Astrocyte of the spinal cord (primary cell): ENCODE measurements at regions not wholly inside any gene's neighbourhood (a gene's known extent, or its start where the extent isn't known, plus 50 kb on each side); places are given as distances from the start of the nearest gene placed in this dataset.

Source experiments
- DNase-seq: peaks from one replicate; pipeline ENCODE4 v3.0.0; 2011; ENCODE audit warnings: low read depth, low spot score
- H3K4me3 ChIP-seq: 2 replicates; pipeline ENCODE4 v1.5.1; 2011; ENCODE audit warnings: low read depth, mild to moderate bottlenecking, low read length, moderate library complexity
- in situ Hi-C: cut with HindIII; loops from 2 replicates; pipeline ENCODE4 v1.10.0; 2017; ENCODE audit warnings: low sequenced_read_pairs
- TF ChIP-seq, protein P1 (sequence below): IDR thresholded peaks from 2 replicates; pipeline ENCODE4 v1.5.1; 2012; ENCODE audit warnings: low read depth, mild to moderate bottlenecking, low read length, inconsistent platforms

DNA sequence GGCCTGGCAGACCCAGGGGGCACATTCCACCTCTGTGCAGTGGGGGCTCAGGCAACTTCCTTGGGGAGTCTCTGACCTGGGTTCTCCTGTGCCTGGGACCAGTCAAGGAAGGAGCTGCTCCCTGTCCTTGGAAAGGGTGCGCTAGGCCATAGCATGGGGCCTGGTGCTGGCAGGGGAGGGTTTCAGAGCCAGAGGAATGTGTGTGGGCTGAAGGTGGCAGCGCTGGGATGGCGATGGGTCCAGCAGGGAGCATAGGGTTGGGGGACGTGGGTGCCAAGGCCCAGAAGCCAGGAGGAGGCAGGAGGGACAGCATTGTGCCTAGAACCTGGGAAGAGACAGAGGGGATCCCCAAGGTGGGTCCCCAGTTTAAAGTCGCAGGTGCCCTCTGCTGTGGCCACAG, 66.3 kb upstream of the TUBA3E start:
- no peak overlapping the region for H3K4me3 ChIP-seq
- no peak for DNase-seq
- in situ Hi-C loops = no loop called here
- TF ChIP-seq, protein P1, sequence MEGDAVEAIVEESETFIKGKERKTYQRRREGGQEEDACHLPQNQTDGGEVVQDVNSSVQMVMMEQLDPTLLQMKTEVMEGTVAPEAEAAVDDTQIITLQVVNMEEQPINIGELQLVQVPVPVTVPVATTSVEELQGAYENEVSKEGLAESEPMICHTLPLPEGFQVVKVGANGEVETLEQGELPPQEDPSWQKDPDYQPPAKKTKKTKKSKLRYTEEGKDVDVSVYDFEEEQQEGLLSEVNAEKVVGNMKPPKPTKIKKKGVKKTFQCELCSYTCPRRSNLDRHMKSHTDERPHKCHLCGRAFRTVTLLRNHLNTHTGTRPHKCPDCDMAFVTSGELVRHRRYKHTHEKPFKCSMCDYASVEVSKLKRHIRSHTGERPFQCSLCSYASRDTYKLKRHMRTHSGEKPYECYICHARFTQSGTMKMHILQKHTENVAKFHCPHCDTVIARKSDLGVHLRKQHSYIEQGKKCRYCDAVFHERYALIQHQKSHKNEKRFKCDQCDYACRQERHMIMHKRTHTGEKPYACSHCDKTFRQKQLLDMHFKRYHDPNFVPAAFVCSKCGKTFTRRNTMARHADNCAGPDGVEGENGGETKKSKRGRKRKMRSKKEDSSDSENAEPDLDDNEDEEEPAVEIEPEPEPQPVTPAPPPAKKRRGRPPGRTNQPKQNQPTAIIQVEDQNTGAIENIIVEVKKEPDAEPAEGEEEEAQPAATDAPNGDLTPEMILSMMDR = no peak

DNA sequence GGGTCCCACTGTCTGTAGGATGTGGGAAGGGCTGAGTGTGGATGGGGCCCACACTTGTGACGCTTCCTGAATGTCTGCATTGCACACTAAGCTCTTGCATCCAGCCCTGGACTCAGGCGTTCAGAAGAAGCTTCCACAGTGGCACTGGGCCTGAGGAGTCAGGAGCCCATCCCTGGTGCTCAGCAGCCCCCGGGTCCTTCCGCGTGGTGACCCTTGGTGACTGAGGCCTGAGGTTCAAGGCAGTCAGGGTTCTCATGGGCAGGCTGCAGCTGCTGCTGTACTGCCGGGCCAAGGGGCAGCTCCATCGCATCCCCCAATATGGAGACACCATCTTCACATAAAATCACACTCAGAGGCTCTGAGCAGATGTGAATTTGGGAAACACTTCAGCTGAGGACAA, 65.8 kb upstream of the TUBA3E start:
- in situ Hi-C loops = no loop called here
- no peak for DNase-seq
- H3K4me3 ChIP-seq = no peak overlapping the region
- TF ChIP-seq, protein P1 = no peak

- in situ Hi-C loops = no loop called here
- no peak for DNase-seq
- H3K4me3 ChIP-seq = no peak overlapping the region
- TF ChIP-seq, protein P1 = no peak
Observed at GRCh38 chr2:130263606-130264005, 65.4 kb upstream of the TUBA3E start.

- DNase-seq = no peak
- in situ Hi-C loops = no loop called here
- H3K4me3 ChIP-seq = no peak overlapping the region
- TF ChIP-seq, protein P1 = no peak
Observed at GRCh38 chr2:130261970-130262760, 63.9 kb upstream of the TUBA3E start.

DNA sequence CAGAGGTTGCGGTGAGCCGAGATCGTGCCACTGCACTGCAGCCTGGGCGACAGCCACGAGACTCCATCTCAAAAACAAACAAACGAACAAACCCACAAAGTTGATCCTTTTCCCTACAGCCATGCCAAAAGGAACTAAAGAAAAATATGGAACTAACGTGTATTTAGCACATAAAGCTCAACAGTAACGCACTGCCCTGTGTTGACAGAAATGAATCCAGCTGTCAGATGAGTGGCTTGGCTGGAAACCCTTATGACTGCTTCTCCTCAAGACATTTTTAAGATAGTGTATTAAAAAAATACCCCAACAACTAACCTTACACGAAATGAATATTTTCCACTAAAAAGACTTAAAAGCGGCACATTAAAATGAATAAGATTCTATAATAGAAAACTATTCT, 62.9 kb upstream of the TUBA3E start:
- TF ChIP-seq, protein P1 = no peak
- no peak for DNase-seq
- in situ Hi-C loops = no loop called here
- H3K4me3 ChIP-seq = no peak overlapping the region

DNA sequence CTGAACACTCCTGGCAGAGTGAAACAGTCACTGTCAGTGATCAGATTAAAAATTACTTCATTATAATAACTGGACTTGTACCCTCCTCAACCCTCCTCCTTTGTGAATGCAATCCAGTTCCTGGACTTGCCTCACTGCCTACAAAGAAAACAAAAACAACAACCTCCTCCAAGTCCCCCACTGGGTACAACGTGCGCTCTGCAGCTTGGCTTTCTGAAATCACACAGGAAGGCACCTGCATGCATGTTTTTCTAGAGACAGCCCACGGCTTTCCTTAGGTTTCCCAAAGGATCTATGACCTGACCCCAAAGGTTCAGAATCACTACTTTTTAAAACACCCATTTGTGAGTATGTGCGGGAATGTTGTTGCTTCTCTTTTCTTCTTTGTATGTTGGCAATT, 61.4 kb upstream of the TUBA3E start:
- TF ChIP-seq, protein P1 = no peak
- H3K4me3 ChIP-seq = no peak overlapping the region
- in situ Hi-C loops = no loop called here
- DNase-seq = no peak
